Lower leg skin (tissue), 3 donors: ENCODE measurements at regions not wholly inside any gene's neighbourhood (a gene's known extent, or its start where the extent isn't known, plus 50 kb on each side); places are given as distances from the start of the nearest gene placed in this dataset.

Experiments used
- POLR2A ChIP-seq, 2 donors: fragments of 450-650 bp; IDR thresholded peaks; one replicate each; pipeline ENCODE4 v1.6.1; 2016 to 2017; ENCODE audit warnings: antibody characterized with exemption in 2 of 2, mild to moderate bottlenecking in 1 of 2, moderate library complexity in 1 of 2
- TF ChIP-seq, protein P1 (sequence below), 3 donors: fragments of 450-650 bp; IDR thresholded peaks; one replicate each; pipeline ENCODE4 v1.5.1; 2016; ENCODE audit warnings: antibody characterized with exemption in 3 of 3, mild to moderate bottlenecking in 3 of 3, moderate library complexity in 2 of 3

DNA sequence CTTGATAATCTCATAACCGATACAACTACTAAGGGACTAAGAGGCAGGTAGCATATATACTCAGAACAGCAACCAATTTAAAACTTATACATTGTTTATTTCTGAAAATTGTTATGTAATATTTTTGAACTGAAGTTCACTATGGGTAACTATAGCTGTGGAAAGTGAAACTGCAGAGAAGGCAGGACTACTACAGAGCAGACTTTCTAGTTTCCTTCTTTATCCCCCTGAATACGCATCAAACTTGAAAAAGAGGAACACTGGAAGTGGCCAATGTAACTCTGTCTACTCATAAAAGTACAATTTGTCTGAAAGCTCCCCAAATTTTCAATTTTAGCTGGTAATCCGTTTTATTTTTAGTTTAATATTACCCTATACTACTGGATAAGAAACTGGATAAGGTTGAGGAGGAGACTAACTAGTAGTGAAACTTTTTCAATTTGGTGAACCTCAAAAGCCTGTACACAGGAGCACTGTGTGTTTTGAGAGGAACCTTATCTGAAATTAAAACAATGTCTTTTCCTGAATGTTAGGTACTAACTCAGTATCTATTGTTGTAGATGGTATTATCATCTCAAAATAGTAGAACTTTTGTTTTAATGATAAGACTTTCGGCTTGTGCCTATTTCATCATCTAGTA, 225.8 kb downstream of the GABRG1 start:
- TF ChIP-seq, protein P1, sequence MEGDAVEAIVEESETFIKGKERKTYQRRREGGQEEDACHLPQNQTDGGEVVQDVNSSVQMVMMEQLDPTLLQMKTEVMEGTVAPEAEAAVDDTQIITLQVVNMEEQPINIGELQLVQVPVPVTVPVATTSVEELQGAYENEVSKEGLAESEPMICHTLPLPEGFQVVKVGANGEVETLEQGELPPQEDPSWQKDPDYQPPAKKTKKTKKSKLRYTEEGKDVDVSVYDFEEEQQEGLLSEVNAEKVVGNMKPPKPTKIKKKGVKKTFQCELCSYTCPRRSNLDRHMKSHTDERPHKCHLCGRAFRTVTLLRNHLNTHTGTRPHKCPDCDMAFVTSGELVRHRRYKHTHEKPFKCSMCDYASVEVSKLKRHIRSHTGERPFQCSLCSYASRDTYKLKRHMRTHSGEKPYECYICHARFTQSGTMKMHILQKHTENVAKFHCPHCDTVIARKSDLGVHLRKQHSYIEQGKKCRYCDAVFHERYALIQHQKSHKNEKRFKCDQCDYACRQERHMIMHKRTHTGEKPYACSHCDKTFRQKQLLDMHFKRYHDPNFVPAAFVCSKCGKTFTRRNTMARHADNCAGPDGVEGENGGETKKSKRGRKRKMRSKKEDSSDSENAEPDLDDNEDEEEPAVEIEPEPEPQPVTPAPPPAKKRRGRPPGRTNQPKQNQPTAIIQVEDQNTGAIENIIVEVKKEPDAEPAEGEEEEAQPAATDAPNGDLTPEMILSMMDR (IDR thresholded peaks at IDR 0.05), result no peak
- TF ChIP-seq POLR2A (IDR thresholded peaks at IDR 0.05), result no peak
